H9 (cell line): ENCODE measurements at regions not wholly inside any gene's neighbourhood (a gene's known extent, or its start where the extent isn't known, plus 50 kb on each side); places are given as distances from the start of the nearest gene placed in this dataset.

ENCODE experiments used
- DNase-seq: peaks from one replicate; pipeline ENCODE4 v3.0.0-alpha.2; 2017
- H2AFZ ChIP-seq: one replicate; pipeline ENCODE4 v1.6.1; 2013; ENCODE audit warnings: mild to moderate bottlenecking, low read length, control low read depth, moderate library complexity
- H2AK5ac ChIP-seq: 2 replicates; pipeline ENCODE4 v1.6.1; 2013; ENCODE audit warnings: low read length, control low read depth, mixed read lengths; ENCODE audit not compliant: insufficient read length
- H2BK120ac ChIP-seq: one replicate; pipeline ENCODE4 v1.6.1; 2013; ENCODE audit warnings: low read depth, mild to moderate bottlenecking, low read length, control low read depth, inconsistent platforms; ENCODE audit not compliant: poor library complexity, severe bottlenecking
- H2BK12ac ChIP-seq: 2 replicates; pipeline ENCODE4 v1.6.1; 2013; ENCODE audit warnings: low read length, control low read depth, mixed read lengths, low read depth; ENCODE audit not compliant: insufficient read length
- H2BK15ac ChIP-seq: 2 replicates; pipeline ENCODE4 v1.6.1; 2013; ENCODE audit warnings: low read depth, low read length, control low read depth
- H2BK20ac ChIP-seq: one replicate; pipeline ENCODE4 v1.6.1; 2013; ENCODE audit warnings: low read depth, mild to moderate bottlenecking, low read length, control low read depth, inconsistent platforms; ENCODE audit not compliant: poor library complexity, severe bottlenecking
- H2BK5ac ChIP-seq: 2 replicates; pipeline ENCODE4 v1.6.1; 2013; ENCODE audit warnings: low read length, control low read depth, mixed read lengths; ENCODE audit not compliant: insufficient read length
- H3K14ac ChIP-seq: 2 replicates; pipeline ENCODE4 v1.6.1; 2013; ENCODE audit warnings: low read length, control low read depth; ENCODE audit not compliant: insufficient read depth
- H3K18ac ChIP-seq: 2 replicates; pipeline ENCODE4 v1.6.1; 2013; ENCODE audit warnings: low read depth, mild to moderate bottlenecking, mixed read lengths, low read length, control low read depth; ENCODE audit not compliant: insufficient read length
- H3K23ac ChIP-seq: 2 replicates; pipeline ENCODE4 v1.6.1; 2013; ENCODE audit warnings: low read length, control low read depth, mixed read lengths, low read depth; ENCODE audit not compliant: insufficient read length
- H3K23me2 ChIP-seq: 2 replicates; pipeline ENCODE4 v1.6.1; 2013; ENCODE audit warnings: low read depth, mild to moderate bottlenecking, mixed read lengths, low read length, control low read depth; ENCODE audit not compliant: insufficient read length, poor library complexity, severe bottlenecking
- H3K27ac ChIP-seq: 2 replicates; pipeline ENCODE4 v1.5.1; 2013; ENCODE audit warnings: low read length, control low read depth, mixed read lengths, low read depth; ENCODE audit not compliant: insufficient read length
- H3K27me3 ChIP-seq: 2 replicates; pipeline ENCODE4 v1.6.1; 2013; ENCODE audit warnings: low read length, control low read depth, inconsistent platforms; ENCODE audit not compliant: insufficient read depth
- H3K4ac ChIP-seq: 2 replicates; pipeline ENCODE4 v1.6.1; 2013; ENCODE audit warnings: low read depth, mild to moderate bottlenecking, control low read depth, inconsistent platforms, low read length, moderate library complexity
- H3K4me1 ChIP-seq: 2 replicates; pipeline ENCODE4 v1.6.1; 2013; ENCODE audit warnings: low read length, control low read depth, inconsistent platforms; ENCODE audit not compliant: insufficient read depth
- H3K4me2 ChIP-seq: 2 replicates; pipeline ENCODE4 v1.6.1; 2013; ENCODE audit warnings: low read length, control low read depth, mixed read lengths; ENCODE audit not compliant: insufficient read length, insufficient read depth
- H3K56ac ChIP-seq: 2 replicates; pipeline ENCODE4 v1.6.1; 2013; ENCODE audit warnings: low read depth, mild to moderate bottlenecking, mixed read lengths, low read length, control low read depth; ENCODE audit not compliant: insufficient read length
- H3K79me1 ChIP-seq: 2 replicates; pipeline ENCODE4 v1.6.1; 2013; ENCODE audit warnings: low read depth, mild to moderate bottlenecking, moderate library complexity, low read length, control low read depth, inconsistent platforms; ENCODE audit not compliant: insufficient read depth, poor library complexity, severe bottlenecking
- H3K79me2 ChIP-seq: 2 replicates; pipeline ENCODE4 v1.6.1; 2013; ENCODE audit warnings: low read length, control low read depth, inconsistent platforms; ENCODE audit not compliant: insufficient read depth
- H3K9ac ChIP-seq: 2 replicates; pipeline ENCODE4 v1.6.1; 2013; ENCODE audit warnings: low read length, control low read depth, mixed read lengths; ENCODE audit not compliant: insufficient read length; ENCODE audit errors: extremely low read depth
- H3K9me3 ChIP-seq: one replicate; pipeline ENCODE4 v1.6.1; 2013; ENCODE audit warnings: low read depth, low read length, inconsistent platforms; ENCODE audit not compliant: control insufficient read depth
- H3T11ph ChIP-seq: one replicate; pipeline ENCODE4 v1.6.1; 2013; ENCODE audit warnings: mild to moderate bottlenecking, low read length, control low read depth, inconsistent platforms
- H4K20me1 ChIP-seq: one replicate; pipeline ENCODE4 v1.6.1; 2013; ENCODE audit not compliant: control insufficient read depth, insufficient read length, insufficient read depth
- H4K5ac ChIP-seq: 2 replicates; pipeline ENCODE4 v1.6.1; 2013; ENCODE audit warnings: low read depth, mild to moderate bottlenecking, mixed read lengths, low read length, control low read depth; ENCODE audit not compliant: insufficient read length
- H4K8ac ChIP-seq: replicated peaks from 2 replicates; pipeline ENCODE4 v1.6.1; 2013; ENCODE audit warnings: low read length, control low read depth, mixed read lengths, low read depth; ENCODE audit not compliant: insufficient read length
- H4K91ac ChIP-seq: 2 replicates; pipeline ENCODE4 v1.6.1; 2013; ENCODE audit warnings: low read depth, mild to moderate bottlenecking, moderate library complexity, mixed read lengths, low read length, control low read depth; ENCODE audit not compliant: insufficient read length
- H3K27ac Mint-ChIP-seq, 3 experiments: 2 replicates in 2 of 3; 3 replicates in 1 of 3; pipeline ENCODE4 v1.8.0; 2020 to 2021; ENCODE audit warnings: mixed read lengths in 3 of 3, mild to moderate bottlenecking in 1 of 3, moderate library complexity in 1 of 3
- H3K27me3 Mint-ChIP-seq: 2 replicates; pipeline ENCODE4 v1.8.0; 2021; ENCODE audit warnings: low read depth, mild to moderate bottlenecking, moderate library complexity, mixed read lengths
- H3K36me3 Mint-ChIP-seq, 3 experiments: 2 replicates in 2 of 3; 3 replicates in 1 of 3; pipeline ENCODE4 v1.8.0; 2020 to 2021; ENCODE audit warnings: low read depth in 3 of 3, mixed read lengths in 3 of 3; ENCODE audit not compliant: insufficient read depth in 1 of 3
- H3K4me1 Mint-ChIP-seq, 2 experiments: 2 replicates each; pipeline ENCODE4 v1.8.0; 2020; ENCODE audit warnings: mixed read lengths in 2 of 2
- H3K4me3 Mint-ChIP-seq, 2 experiments: 2 replicates in 1 of 2; 3 replicates in 1 of 2; pipeline ENCODE4 v1.8.0; 2020 to 2021; ENCODE audit warnings: mild to moderate bottlenecking in 2 of 2, mixed read lengths in 2 of 2, moderate library complexity in 1 of 2
- H3K9me3 Mint-ChIP-seq, 2 experiments: 2 replicates in 1 of 2; 3 replicates in 1 of 2; pipeline ENCODE4 v1.8.0; 2020; ENCODE audit warnings: mild to moderate bottlenecking in 2 of 2, mixed read lengths in 2 of 2, moderate library complexity in 1 of 2
- CTCF ChIP-seq: fragments of 200-600 bp; sonication (generic); conservative IDR thresholded peaks from 3 replicates; pipeline ENCODE4 v1.8.0; 2021; ENCODE audit warnings: antibody characterized with exemption, mild to moderate bottlenecking
- WGBS: extraction: QIAGEN DNeasy Blood & Tissue Kit; methylation state at CpG from one replicate; pipeline ENCODE4 v1.1.7; 2013; ENCODE audit warnings: missing lambda C conversion rate, low lambda C conversion rate, mixed read lengths; ENCODE audit not compliant: insufficient read length; ENCODE audit errors: extremely low coverage; 5-methylcytosine and 5-hydroxymethylcytosine counted together

DNA sequence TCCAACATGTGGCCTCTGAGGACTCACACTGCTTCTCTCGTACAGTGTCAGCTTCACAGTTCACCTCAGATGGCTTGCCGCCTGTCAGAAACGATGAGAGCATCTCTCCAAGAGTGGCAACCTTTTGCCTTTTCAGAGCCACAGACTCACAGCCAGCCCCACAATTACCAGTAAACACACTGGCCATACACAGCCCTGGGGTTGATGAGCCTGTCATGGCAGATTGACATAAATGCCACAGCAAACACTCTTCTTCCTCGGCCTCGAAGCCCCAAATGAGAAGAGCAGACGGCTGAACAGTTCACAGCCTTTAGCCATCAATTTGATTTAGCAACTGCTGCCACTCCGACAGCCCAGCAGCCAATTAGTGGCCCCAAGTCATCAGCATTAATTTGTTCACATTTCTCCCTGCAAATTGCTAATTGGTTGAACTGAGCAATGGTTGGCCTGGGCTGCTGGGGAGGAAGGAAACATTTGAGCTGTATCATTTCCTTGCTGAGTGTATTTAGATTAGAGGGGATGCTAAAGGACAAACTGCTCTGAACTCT lies 1142.9 kb downstream of the SORCS3 start:
- Histone ChIP-seq H3K14ac (no peak overlapping the region), H3T11ph (no peak overlapping the region), H3K4me1 (no peaks in the 10 kb centered on the region), H3K9me3 (no peaks in the 10 kb centered on the region), H4K91ac (no peak overlapping the region), H2BK20ac (no peak overlapping the region), H3K79me1 (no peaks in the 10 kb centered on the region), H3K23me2 (no peaks in the 10 kb centered on the region), H3K23ac (no peak overlapping the region), H2BK5ac (no peak overlapping the region), H3K79me2 (no peaks in the 10 kb centered on the region), H4K8ac (no peak overlapping the region), H3K18ac (no peak overlapping the region), H4K5ac (no peak overlapping the region), H3K56ac (no peak overlapping the region), H3K4me2 (no peak overlapping the region), H3K27me3 (no peaks in the 10 kb centered on the region), H3K9ac (no peak overlapping the region), H2AFZ (no peak overlapping the region), H2BK15ac (no peak overlapping the region; the same call in 1 of the 2 replicates), H3K27ac (no peak overlapping the region), H2AK5ac (no peak overlapping the region), H2BK120ac (no peak overlapping the region), H4K20me1 (no peaks in the 10 kb centered on the region), H2BK12ac (no peak overlapping the region), H3K4ac (no peak overlapping the region)
- Mint-ChIP-seq H3K4me3 (no peak overlapping the region), H3K4me1 (peaks cover 0 to 7% of the 10 kb centered on the region in 2 experiments; a peak in 3 of 4 replicates), H3K9me3 (peaks cover 0 to 2% of the 10 kb centered on the region in 2 experiments; a peak in 4 of 5 replicates), H3K36me3 (peaks cover 0 to 10% (median 0%) of the 10 kb centered on the region in 3 experiments; a peak in 3 of 7 replicates), H3K27me3 (peaks cover 2% of the 10 kb centered on the region), H3K27ac (no peak overlapping the region)
- no peak for DNase-seq
- no CpG with 5 or more reads among the region's 7 CpGs for WGBS
- TF ChIP-seq CTCF, result no peak
